ENCODE measurements at regions not wholly inside any gene's neighbourhood (a gene's known extent, or its start where the extent isn't known, plus 50 kb on each side); places are given as distances from the start of the nearest gene placed in this dataset.

DNA sequence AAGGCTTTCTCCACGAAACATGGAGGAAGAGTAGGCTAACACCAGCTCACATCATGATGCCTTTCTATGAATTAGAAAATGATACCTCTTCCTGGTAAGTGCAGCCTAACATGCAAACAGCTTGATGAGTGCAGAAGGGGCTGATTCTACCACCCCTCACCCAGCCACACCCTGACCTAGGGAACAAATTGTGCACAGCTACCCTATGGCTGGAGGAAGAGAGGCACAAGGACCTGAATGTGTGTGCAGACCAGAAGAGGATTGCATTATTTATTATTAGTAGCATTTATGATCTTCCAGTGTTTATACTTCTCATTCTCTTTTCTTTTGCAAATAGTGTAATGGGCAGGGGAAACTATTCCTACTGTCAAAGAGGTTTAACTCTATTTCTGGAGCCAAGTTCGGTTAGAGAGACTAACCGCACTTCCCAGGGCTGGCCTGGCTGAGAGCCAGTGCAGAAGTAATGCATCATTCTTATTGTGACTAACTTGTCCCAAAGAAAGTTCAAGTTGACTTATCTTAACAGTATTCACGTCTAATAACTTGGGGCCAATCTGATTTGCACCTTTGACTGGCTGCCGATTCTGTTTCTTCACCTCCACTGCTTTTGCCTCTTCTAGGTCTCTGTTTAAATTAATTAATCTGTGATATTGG is 237.5 kb downstream of the CD83 start:
- intact Hi-C loops (cut with DNase I): no loop called here
- no peak for DNase-seq

DNA sequence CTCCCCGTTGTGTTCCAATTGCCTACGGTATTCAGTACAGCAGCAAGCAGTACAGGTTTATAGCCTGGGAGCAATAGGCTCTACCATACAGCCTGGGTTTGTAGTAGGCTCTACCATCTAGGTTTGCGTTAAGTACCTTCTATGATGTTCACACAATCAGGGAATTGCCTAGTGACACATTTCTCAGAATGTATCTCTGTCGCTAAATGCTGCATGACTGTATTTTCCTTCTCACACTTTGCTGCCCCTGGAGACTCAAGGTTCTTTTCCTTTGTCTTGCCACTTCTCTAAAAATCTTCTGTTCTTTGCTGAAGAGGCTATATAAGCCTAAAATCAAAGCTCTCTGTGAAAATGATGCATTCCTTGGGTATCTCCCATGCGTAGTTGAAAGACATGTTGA is 241.9 kb downstream of the CD83 start:
- intact Hi-C loops (cut with DNase I): no loop called here
- no peak for DNase-seq

DNA sequence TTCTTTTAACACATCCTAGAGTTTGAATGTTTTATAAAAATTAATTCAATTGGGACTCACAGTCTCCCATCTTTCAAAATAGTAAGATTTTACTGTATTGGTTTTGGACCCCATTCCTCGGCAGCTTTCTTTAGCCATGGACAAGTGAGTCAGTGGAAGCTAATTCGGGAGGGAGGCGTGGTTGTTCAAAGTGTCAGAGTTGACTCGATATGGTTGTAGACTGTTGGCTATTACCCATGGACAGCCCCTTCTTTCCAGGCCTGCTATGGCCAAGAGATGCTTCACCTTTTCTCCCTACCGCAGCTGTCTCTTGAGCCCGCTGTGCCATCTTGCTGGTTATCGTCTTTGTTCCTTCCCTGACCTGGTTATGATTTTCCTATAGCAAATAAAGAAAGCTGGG is 243.0 kb downstream of the CD83 start:
- no peak for DNase-seq
- intact Hi-C loops (cut with DNase I): no loop called here

DNA sequence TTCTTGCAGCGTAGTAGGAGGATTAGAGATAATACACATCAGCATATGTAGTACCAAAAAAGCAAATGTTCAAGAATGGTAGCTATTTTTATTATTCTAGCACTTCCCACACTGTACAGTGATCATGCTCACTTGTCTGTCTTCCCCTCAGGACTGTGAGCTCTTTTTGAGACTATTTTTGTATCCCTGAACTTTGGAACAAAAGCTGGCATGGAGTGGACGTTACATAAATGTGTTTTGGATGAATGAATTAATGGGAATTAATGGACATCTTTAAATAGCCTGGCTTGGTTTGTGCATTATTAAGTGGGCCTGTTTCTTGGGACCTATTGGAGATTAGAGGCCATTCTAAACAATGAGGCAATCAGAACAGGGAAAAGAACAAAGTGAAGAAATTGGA is 243.7 kb downstream of the CD83 start:
- intact Hi-C loops (cut with DNase I): no loop called here
- DNase-seq: no peak

DNA sequence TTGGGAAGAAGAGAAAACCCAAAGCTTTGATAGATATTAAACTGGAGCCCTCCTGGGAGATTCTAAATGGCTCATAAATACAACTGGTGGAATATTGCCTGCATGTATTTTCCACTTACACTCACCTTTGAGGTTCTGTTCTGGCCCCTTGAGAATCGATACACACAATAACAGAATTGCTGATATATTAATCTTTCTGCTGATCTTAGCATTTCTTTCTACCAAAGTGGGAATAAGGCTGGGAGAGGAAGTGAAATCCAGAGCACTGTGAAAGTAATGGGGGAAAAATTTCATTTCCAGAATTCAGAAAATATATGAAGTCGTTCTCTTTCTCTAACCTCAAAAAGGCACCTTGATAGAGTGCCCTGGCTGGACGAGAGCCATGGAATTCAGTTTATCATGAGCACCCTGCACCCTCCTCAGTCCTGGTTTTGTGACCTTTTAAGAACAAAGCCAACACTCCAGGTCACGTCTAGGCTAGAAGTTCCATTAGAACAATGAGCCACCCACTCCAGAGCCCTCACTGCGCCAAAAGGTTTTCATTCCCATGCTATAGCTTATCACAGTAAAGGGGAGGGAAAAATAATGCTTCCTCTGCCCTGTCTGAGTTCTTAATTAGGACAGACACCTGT is 244.5 kb downstream of the CD83 start:
- DNase-seq: no peak
- intact Hi-C loops (cut with DNase I): no loop called here

DNA sequence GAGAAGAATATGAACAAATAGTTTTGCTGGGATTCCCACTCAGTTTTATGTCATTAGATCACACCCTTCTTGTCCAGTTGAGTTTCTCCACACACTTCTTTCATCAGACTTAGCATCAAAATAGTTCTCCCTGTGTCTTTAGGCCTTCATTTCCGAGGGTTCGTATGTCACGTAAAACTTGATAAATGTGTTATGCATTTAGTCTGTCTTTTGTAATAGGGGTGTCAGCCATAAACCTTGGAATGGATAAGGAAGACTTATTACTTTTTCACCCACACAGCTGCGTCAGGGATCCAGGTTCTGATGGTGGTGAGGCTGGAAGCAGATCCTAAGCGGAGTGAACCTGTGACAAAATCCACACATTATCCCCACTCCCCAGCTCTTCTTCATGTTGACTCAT is 246.8 kb downstream of the CD83 start:
- DNase-seq: no peak
- intact Hi-C loops (cut with DNase I): no loop called here

DNA sequence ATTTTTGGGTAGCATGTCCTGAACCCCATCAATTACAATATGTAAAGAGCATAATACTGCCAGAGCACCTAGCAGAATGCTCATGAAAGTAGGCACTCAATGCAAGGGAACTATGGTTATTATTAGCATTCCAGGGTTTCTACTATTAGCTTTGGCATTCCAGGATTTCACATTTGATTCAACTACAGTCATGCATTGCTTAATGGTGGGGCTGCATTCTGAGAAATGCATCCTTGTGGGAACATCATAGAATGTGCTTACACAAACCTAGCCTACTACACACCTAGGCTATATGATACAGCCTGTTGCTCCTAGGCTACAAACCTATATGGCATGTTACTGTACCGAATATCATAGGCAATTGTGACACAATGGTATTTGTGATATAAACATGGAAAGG is 247.8 kb downstream of the CD83 start:
- no peak for DNase-seq
- intact Hi-C loops (cut with DNase I): no loop called here

DNA sequence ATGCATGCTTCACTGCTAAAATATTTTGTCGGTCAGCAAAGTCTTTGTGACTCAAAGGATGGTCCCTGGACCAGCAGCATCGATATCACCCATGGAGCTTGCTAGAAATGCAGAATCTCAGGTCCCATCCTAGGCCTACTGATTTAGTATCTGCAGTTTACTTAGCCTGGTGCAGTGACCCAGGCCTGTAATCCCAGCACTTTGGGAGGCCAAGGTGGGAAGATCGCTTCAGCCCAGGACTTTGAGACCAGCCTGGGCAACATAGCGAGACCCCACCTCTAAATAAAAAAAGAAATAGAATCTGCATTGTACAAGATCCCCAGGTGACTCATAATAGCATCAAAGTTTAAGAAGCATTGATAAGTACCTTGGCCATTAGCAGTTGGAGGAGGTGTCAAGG is 248.7 kb downstream of the CD83 start:
- DNase-seq: no peak
- intact Hi-C loops (cut with DNase I): no loop called here

DNA sequence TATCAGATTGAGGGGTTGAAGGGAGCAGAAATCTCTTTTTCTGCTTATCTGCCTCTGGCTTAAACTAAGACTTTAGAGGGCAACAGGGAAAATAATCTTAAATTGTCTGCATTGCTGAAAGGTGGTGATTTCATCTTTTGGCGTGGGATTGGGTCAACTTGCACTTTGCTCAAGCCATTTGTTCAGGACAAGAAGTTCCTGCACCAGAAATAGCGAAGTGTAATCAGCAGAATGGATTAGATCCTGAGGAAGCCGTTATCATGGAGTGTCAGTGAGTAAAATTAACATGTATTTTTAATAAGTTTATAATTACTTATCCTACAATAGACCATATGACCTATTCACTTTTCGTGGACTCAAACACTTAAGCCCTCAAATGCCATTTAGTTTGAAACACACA is 249.3 kb downstream of the CD83 start:
- intact Hi-C loops (cut with DNase I): no loop called here
- no peak for DNase-seq

DNA sequence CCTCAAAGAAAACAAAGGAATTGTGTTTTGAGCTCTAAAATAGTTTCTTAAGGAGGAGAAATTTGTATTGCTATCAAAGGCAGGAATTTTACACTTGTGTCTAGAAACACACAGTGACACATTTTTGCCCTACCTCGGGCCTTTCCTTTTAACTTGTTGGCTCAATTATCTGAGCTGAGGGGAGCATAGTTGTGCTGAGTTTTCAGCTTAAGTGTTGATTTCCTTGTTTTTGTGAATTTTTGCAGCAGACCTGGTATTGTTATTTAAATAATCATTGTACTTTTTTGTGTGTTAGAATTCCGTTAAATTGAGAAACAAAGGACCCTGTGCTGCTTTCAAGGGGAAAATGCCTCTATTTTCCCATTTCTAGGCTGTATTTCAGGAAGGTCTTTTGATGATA is 249.7 kb downstream of the CD83 start:
- intact Hi-C loops (cut with DNase I): no loop called here
- DNase-seq: no peak

DNA sequence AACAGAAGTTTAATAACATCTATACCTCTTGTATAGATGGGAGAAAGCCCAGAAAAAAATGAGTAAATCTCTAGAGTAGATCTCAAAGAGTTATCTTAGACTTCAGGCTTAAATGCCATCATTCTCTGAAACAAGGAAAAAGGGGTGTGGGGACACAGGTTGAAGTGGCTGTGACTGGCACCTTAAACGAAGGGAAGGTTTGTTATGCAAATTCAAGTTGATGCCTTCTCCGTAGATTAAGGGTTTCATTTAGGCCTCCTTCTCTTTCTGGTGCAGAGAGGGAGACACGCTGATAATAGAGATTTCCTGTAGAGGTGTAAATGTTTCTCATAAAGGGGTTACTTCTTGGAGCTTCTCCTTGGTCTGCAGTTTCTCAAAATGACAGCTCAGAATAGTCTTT is 252.1 kb downstream of the CD83 start:
- no peak for DNase-seq
- intact Hi-C loops (cut with DNase I): no loop called here

DNA sequence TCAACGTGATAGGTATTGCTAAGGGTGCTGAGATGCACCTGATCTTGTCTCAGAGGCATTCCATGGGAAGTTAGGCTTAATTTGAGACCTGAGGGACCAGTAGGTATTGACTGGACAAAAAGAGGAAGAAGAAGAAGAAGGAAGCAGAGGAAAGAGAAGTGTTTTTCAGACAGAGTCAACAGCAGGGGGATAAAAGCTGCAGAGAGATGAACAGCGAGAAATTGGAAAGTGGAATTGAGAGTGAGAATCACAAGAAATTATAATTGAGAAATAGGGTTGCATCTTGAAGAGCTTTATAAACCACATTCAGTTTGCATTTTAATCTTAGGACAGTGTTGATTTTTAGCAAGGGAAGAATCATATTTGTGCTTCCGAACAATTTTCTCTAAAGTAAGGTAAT is 254.0 kb downstream of the CD83 start:
- no peak for DNase-seq
- intact Hi-C loops (cut with DNase I): no loop called here

DNA sequence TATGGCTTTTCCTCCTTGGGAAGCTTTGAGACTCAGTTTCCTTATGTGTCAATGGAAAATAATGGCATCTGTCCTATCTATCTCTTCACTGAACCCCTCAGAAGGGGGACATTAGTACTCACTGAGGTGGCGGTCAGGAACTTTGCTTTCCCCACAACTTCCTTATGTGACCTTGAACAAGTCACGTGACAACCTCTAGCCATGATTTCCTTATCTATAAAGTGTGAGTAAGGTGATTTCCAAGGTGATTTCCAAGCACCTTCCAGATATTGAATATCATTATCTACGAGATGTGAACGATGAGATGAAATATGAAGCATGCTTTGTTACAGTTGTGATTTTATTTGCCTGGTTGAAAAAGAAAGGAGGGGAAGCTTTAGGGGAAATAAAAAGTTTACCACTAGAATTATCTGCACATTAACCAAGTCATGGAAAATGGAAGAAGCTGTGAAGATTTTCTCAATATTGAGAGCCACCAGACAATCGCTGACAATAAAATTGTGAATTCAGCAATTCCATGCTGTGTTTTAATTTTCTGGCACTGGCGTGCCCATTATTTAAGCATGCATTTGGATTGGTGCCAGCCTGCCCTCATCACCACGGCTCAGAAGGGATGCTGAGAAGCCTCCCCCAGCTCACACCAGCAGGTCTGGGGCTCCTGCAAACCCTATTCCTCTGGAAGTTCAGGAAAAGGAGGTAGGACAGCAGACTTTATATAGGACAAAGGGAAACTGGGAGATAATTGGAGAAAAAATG is 255.3 kb downstream of the CD83 start:
- no peak for DNase-seq

DNA sequence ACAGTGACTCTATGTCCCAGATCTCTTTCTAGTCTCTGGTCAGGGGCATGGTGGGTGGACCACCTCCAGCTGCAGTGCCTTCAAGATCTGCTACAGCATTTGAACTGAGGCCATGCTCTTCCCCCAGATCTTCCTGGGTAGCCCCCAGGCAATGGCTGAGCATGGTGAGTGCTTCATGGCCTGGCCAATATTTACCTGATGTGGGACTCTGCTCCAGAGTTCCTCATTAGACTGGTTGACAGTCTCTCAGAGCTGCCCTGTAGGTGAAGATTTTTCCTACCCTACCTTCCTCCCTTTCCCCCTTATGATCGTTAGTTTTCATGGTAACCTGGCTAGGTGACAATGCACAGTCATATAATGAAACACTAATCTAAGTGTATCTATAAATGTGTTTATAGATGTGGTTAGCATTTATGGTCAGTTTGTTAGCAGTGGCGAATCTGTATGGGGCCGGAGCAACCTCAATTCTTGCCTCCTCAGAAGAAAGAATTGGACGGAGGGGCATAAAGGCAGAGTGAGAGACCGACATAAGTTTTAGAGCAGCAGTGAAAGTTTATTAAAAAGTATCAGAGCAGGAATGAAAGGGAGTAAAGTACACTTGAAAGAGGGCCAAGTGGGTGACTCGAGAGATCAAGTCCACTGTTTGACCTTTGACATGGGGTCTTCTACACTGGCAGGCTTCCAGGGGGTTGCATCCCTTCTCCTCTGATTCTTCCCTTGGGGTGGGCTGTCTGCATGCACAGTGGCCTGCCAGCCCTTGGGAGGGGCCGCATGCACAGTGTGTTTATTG is 256.3 kb downstream of the CD83 start:
- intact Hi-C loops (cut with DNase I): no loop called here
- DNase-seq: no peak

More for the DNA sequence above, 255.3 kb downstream of the CD83 start:
- intact Hi-C loops (cut with DNase I): no loop called here

DNA sequence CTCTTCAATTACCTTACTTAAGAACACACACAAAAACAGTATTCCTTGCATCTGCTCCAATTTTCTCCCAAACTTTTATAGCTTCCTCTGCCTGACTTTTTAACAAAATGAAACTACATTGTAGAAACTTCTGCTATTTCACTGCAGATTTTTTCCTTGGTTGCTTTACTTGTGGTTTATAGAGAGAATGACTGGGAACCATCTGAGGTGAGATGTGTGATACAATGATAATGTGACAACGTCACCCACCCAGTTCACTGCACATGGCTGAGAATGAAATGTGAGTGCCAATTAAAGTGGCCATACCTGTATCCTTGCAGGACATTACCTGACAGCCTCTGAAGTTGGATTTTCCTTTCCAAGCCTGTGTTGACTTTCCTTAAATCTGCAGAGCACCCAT is 258.4 kb downstream of the CD83 start:
- intact Hi-C loops (cut with DNase I): no loop called here
- no peak for DNase-seq

DNA sequence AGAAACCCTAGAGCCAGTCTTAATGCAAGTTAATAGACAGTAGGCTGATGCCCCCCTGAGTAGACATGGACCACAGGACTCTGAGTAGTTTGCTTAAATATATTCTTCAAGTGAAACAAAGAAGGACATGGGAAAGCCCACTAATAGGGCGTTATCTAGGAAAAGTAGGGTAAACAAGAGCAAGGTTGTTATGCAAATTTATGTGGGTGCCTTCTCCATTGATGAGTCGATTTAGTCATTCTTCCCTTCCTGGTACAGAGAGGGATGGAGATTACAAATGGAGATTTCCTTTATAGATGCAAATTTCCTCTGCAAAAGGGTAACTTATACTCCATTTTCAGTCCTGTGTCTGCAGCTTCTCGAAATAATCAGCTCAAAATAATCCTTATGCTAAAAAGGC is 262.0 kb downstream of the CD83 start:
- intact Hi-C loops (cut with DNase I): no loop called here

DNA sequence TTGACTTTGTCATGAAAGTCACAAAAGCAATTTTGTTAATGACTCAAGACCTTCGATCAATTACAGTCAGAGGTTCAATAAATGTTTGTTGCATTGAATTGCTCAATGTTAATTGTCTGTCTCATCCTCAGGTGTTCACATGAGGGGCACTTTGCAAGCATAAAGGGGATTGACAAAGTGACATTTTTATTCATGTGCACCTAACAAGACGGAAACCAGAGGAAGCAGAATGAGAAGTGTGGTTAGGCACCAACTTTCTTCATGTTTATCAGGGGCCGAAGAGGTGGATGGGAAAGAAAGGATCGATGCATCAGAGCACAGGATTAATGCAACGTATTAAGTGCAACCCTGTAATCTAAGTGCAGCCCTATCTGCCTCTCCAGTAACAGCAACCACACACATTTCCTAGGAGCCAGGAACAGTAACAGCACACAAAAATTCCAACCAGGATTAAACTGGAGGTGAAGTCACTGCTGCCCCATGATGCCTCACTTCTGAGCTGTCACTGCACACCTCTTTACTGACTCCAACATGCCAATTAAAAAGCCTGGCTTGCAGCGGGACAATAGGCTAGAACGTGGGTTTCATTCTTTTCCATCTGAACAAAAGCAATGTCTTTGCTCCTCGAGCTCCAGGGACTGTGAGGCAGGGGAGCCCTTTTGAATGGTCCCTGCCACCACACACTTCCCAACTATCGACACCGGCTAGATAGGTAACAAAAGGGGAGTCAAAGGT is 262.7 kb downstream of the CD83 start:
- intact Hi-C loops (cut with DNase I): no loop called here
- no peak for DNase-seq

More for the DNA sequence above, 262.0 kb downstream of the CD83 start:
- no peak for DNase-seq

DNA sequence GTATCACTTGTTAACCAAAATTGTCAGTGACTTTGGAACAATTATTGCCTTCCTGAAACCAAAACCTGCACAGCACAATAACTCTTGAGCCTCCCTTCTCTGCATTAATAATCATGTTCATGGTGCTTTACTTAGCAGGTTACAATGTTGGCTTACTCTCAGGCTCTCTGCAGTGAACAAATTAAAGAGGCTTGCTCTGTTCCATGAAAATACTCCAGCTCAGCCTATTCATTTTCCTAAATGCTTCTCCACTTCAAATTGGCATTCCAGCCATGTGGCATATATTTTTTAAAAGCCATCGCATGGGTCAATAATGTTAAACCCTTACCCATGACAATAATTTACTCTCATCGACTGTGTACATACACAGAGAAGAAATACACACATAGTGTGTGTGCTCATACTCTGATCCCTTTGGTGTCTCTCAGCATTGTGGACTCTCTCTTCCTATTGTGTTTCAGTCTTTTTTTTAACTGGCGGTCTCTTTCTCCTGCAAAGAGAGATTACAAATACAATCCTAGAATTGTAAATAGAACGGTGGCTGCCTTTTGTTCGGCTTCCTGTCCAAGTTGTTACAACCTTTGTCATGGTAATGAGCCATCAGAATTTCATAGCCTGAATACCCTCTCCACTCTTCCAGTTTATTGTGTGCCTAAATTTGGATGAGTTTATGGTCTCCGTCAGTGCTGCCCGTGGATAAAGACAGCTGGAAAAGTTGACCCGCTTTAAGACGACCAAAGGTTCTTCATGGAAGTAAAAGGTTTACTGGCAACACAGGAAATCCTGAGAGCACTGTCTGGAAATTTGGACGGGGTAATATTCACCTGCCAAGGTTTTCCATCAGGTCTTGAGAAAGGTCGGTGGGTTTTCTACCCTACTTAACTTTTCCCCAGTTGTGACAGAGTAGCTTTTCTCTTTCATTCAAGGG is 263.6 kb downstream of the CD83 start:
- intact Hi-C loops (cut with DNase I): no loop called here
- no peak for DNase-seq

DNA sequence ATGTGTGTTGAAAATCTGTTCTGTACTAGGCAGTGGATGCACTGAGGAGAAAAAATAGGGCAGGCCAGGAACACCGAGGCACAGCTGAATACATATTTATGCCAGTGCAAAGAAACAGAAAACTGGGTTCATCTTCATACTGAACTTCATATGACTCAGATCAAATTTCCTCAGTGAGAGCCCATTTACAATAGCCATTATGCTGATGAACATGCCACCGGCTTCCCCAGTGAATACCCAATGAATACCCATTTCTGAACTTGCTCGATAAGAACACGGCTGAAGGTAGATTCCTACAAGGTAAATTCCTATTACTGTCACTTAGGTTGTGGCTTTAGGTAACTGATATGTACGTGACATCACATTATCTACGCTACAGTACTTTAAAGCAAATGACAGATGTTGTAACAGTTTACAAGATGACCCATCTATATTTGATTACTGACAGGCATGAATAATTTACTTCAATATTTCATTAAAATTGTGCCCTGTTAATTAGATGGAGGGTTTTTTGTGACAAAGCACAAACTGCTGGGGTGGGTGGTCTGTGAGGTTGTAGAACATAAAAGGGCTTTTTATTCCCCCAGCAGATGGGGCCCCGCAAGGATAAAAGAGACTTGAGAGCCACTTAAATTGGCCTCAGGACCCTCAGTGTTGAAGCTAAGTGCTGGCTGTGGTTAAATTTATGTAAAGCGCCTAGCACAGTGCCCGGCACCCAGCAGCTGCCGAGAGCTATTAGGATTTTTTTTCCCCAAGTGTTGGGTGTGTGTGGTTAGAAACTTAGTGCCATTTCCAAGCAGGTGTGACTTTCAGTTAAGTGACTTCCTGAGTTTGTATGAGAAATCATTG is 264.5 kb downstream of the CD83 start:
- DNase-seq: no peak
- intact Hi-C loops (cut with DNase I): no loop called here

Data from posterior cingulate gyrus (tissue), 11 donors.